Progenitor cell of endocrine pancreas (in vitro differentiated cells): ENCODE measurements at regions not wholly inside any gene's neighbourhood (a gene's known extent, or its start where the extent isn't known, plus 50 kb on each side); places are given as distances from the start of the nearest gene placed in this dataset.

Experiments used
- DNase-seq: peaks from one replicate; pipeline ENCODE4 v3.0.0; 2021; ENCODE audit warnings: low spot score; ENCODE audit not compliant: unreplicated experiment
- H3K27ac Mint-ChIP-seq: 2 replicates; pipeline ENCODE4 v1.8.0; 2021; ENCODE audit warnings: mild to moderate bottlenecking, moderate library complexity, mixed read lengths
- H3K27me3 Mint-ChIP-seq: 2 replicates; pipeline ENCODE4 v1.8.0; 2021; ENCODE audit warnings: mixed read lengths
- H3K36me3 Mint-ChIP-seq: 2 replicates; pipeline ENCODE4 v1.8.0; 2022; ENCODE audit warnings: mixed read lengths; ENCODE audit not compliant: insufficient read depth
- H3K4me1 Mint-ChIP-seq: 2 replicates; pipeline ENCODE4 v1.8.0; 2021; ENCODE audit warnings: low read depth, mixed read lengths
- H3K4me3 Mint-ChIP-seq: 2 replicates; pipeline ENCODE4 v1.8.0; 2021; ENCODE audit warnings: low read depth, mild to moderate bottlenecking, moderate library complexity, mixed read lengths
- H3K9me3 Mint-ChIP-seq: 2 replicates; pipeline ENCODE4 v1.8.0; 2021; ENCODE audit warnings: low read depth, mixed read lengths
- TF ChIP-seq, protein P1 (sequence below): fragments of 200-600 bp; sonication (generic); IDR thresholded peaks from one replicate; pipeline ENCODE4 v1.5.0; 2021; ENCODE audit warnings: antibody characterized with exemption, mild to moderate bottlenecking; ENCODE audit not compliant: unreplicated experiment

GRCh38 chr17:77814091-77814772 is 144.3 kb upstream of the TNRC6C start:
- TF ChIP-seq, protein P1, sequence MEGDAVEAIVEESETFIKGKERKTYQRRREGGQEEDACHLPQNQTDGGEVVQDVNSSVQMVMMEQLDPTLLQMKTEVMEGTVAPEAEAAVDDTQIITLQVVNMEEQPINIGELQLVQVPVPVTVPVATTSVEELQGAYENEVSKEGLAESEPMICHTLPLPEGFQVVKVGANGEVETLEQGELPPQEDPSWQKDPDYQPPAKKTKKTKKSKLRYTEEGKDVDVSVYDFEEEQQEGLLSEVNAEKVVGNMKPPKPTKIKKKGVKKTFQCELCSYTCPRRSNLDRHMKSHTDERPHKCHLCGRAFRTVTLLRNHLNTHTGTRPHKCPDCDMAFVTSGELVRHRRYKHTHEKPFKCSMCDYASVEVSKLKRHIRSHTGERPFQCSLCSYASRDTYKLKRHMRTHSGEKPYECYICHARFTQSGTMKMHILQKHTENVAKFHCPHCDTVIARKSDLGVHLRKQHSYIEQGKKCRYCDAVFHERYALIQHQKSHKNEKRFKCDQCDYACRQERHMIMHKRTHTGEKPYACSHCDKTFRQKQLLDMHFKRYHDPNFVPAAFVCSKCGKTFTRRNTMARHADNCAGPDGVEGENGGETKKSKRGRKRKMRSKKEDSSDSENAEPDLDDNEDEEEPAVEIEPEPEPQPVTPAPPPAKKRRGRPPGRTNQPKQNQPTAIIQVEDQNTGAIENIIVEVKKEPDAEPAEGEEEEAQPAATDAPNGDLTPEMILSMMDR: no peak
- peaks cover 14% of the 10 kb centered on the region for H3K27me3 Mint-ChIP-seq
- DNase-seq: no peak
- H3K36me3 Mint-ChIP-seq: no peaks in the 10 kb centered on the region
- H3K4me1 Mint-ChIP-seq: no peaks in the 10 kb centered on the region
- no peak overlapping the region for H3K4me3 Mint-ChIP-seq
- H3K9me3 Mint-ChIP-seq: peaks cover 6% of the 10 kb centered on the region
- H3K27ac Mint-ChIP-seq: no peak overlapping the region

DNA sequence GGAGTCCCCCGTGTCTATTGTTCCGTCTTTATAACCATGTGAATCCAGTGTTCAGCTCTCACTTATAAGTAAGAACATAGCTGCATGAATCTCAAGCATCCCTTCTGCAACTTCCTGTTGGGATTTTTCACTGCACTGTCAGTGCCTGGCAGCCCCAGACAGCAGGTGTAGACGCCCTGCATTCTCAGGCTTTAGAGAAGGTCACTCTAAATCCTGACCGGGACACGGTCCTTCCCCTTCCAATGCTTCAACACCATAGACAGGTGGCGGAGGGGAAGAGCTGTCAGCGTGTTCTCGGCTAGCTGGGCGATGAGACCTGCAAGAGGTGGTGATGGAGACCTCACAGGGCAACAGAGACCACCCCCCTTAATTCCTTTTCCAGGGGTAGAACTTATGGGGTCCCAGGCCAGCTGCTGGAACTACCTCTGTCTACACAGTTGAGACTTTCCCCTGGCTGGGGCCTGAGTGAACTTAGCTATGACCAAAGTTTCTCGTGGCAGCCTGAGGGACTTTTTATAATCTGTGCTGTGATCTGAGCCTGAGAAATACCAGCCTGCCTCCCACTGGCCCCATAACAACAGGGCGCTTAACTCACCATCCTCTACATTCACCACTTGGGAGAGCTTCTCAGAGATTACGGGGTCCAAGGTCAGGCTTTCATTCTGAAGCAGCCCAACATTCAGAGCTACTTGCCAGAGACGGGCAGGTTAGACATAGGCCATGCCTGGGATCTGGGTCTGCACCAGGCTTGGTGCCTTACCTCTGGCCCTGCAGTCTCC is 143.2 kb upstream of the TNRC6C start:
- TF ChIP-seq, protein P1: no peak
- H3K9me3 Mint-ChIP-seq: peaks cover 6% of the 10 kb centered on the region
- H3K36me3 Mint-ChIP-seq: no peaks in the 10 kb centered on the region
- peaks cover 14% of the 10 kb centered on the region for H3K27me3 Mint-ChIP-seq
- no peak overlapping the region for H3K4me3 Mint-ChIP-seq
- H3K4me1 Mint-ChIP-seq: no peaks in the 10 kb centered on the region
- H3K27ac Mint-ChIP-seq: no peak overlapping the region
- DNase-seq: no peak

DNA sequence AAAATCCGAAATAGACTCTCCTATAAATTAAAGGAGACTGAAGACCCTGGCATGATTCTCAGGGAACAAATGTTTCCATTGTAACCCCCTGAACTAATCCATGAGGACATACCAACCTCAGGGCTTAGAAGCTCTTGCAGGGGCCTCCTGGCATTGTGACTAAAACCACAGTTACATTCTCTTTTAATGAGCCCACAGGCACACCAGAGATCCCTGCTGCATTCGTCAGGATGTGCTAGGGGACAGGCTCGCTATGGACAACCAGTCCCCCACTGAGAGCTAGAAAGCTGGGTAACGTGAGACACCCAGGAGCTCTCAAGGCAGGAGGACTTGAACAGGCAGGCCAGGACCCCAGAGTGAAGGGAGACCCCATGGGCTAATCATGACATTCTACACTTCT is 140.6 kb upstream of the TNRC6C start:
- TF ChIP-seq, protein P1: no peak
- no peaks in the 10 kb centered on the region for H3K4me1 Mint-ChIP-seq
- H3K36me3 Mint-ChIP-seq: no peaks in the 10 kb centered on the region
- H3K27ac Mint-ChIP-seq: no peak overlapping the region
- peaks cover 6% of the 10 kb centered on the region for H3K9me3 Mint-ChIP-seq
- no peak overlapping the region for H3K4me3 Mint-ChIP-seq
- H3K27me3 Mint-ChIP-seq: peaks cover 7% of the 10 kb centered on the region
- DNase-seq: no peak

GRCh38 chr17:77819497-77819896 is 139.0 kb upstream of the TNRC6C start:
- Mint-ChIP-seq H3K4me1 (no peaks in the 10 kb centered on the region), H3K27ac (no peak overlapping the region), H3K4me3 (no peak overlapping the region), H3K27me3 (peaks cover 17% of the 10 kb centered on the region), H3K9me3 (peaks cover 6% of the 10 kb centered on the region), H3K36me3 (no peaks in the 10 kb centered on the region)
- DNase-seq: no peak
- TF ChIP-seq, protein P1: no peak

GRCh38 chr17:77821114-77821513 is 137.4 kb upstream of the TNRC6C start:
- no peak overlapping the region for H3K27ac Mint-ChIP-seq
- DNase-seq: no peak
- no peaks in the 10 kb centered on the region for H3K36me3 Mint-ChIP-seq
- H3K27me3 Mint-ChIP-seq: peaks cover 22% of the 10 kb centered on the region
- no peak overlapping the region for H3K4me3 Mint-ChIP-seq
- peaks cover 6% of the 10 kb centered on the region for H3K9me3 Mint-ChIP-seq
- H3K4me1 Mint-ChIP-seq: no peaks in the 10 kb centered on the region
- TF ChIP-seq, protein P1: peak; percentile 20
